Gastrocnemius medialis (tissue), 4 donors: ENCODE measurements at regions not wholly inside any gene's neighbourhood (a gene's known extent, or its start where the extent isn't known, plus 50 kb on each side); places are given as distances from the start of the nearest gene placed in this dataset.

Experiments used
- CTCF ChIP-seq, 5 experiments: fragments of 450-650 bp in 3 of 5; fragments of 200-600 bp in 2 of 5; sonication (generic) in 2 of 5; IDR thresholded peaks in 4 of 5; conservative IDR thresholded peaks in 1 of 5; 1 replicate in 4 of 5; 2 replicates in 1 of 5; pipeline ENCODE4 v1.5.1; 2016 to 2019; ENCODE audit warnings: antibody characterized with exemption in 5 of 5, mild to moderate bottlenecking in 3 of 5, moderate library complexity in 3 of 5
- POLR2A ChIP-seq, 2 donors: fragments of 450-650 bp; IDR thresholded peaks; one replicate each; pipeline ENCODE4 v1.6.1; 2017; ENCODE audit warnings: antibody characterized with exemption in 2 of 2, mild to moderate bottlenecking in 2 of 2, moderate library complexity in 2 of 2

- TF ChIP-seq CTCF (IDR thresholded peaks at IDR 0.05 in 4 of 5, conservative IDR thresholded peaks at IDR 0.05 in 1 of 5): no peak
- TF ChIP-seq POLR2A (IDR thresholded peaks at IDR 0.05): no peak
These were observed 284.7 kb upstream of the DDHD1 start for GRCh38 chr14:53437858-53438257.
